Left lung (tissue), 4 donors: ENCODE measurements at regions not wholly inside any gene's neighbourhood (a gene's known extent, or its start where the extent isn't known, plus 50 kb on each side); places are given as distances from the start of the nearest gene placed in this dataset.

Source experiments
- ATAC-seq: fragments of 200-7000 bp; cut with Tn5 transposase; one replicate; pipeline ENCODE4 v1.9.1; 2020; ENCODE audit warnings: moderate library complexity
- DNase-seq, 4 donors: peaks; one replicate each; pipeline ENCODE4 v3.0.0-alpha.2; 2013 to 2020
- H3K27ac ChIP-seq, 2 donors: fragments of 200-600 bp; sonication (generic) in 1 of 2; one replicate each; pipeline versions ENCODE4 v1.5.0 to v1.8.0; 2020 to 2021
- H3K27me3 ChIP-seq, 2 donors: fragments of 200-600 bp; sonication (generic) in 1 of 2; one replicate each; pipeline versions ENCODE4 v1.5.0 to v1.8.0; 2020 to 2021
- H3K36me3 ChIP-seq, 2 donors: fragments of 200-600 bp; sonication (generic) in 1 of 2; one replicate each; pipeline versions ENCODE4 v1.5.0 to v1.8.0; 2020 to 2021
- H3K4me1 ChIP-seq, 2 donors: fragments of 200-600 bp; one replicate each; pipeline ENCODE4 v1.8.0; 2021
- H3K4me3 ChIP-seq, 2 donors: fragments of 200-600 bp; sonication (generic) in 1 of 2; one replicate each; pipeline versions ENCODE4 v1.5.0 to v1.8.0; 2020 to 2021; ENCODE audit warnings: mild to moderate bottlenecking in 1 of 2
- H3K9me3 ChIP-seq, 2 donors: fragments of 200-600 bp; sonication (generic) in 1 of 2; one replicate each; pipeline versions ENCODE4 v1.5.0 to v1.8.0; 2020 to 2021
- CTCF ChIP-seq, 2 donors: fragments of 200-600 bp; sonication (generic) in 1 of 2; IDR thresholded peaks; one replicate each; pipeline versions ENCODE4 v1.5.0 to v1.8.0; 2021; ENCODE audit warnings: antibody characterized with exemption in 2 of 2
- intact Hi-C, 2 donors: fragments of 100-400 bp; cut with DNase I; formaldehyde crosslinking; loops; one replicate each; pipeline versions ENCODE4 v1.11.2 to v1.14.2; 2022
- donor health status: DM: no; HTN: yes; CAD: no.
- donor health status: DM: no; HTN: no; CAD: no.

GRCh38 chrX:74023203-74023602, 170.7 kb upstream of the XIST start:
- no peaks in the 10 kb centered on the region for H3K27me3 ChIP-seq
- DNase-seq (no peak), ATAC-seq (no peak)
- TF ChIP-seq CTCF (IDR thresholded peaks at IDR 0.05), result no peak
- no peak overlapping the region for H3K27ac ChIP-seq
- intact Hi-C loops, result no loop called here
- H3K9me3 ChIP-seq, result peaks cover 0 to 8% of the 10 kb centered on the region in 2 donors
- H3K36me3 ChIP-seq, result no peaks in the 10 kb centered on the region
- no peaks in the 10 kb centered on the region for H3K4me1 ChIP-seq
- no peak overlapping the region for H3K4me3 ChIP-seq

GRCh38 chrX:74018253-74018652, 165.7 kb upstream of the XIST start:
- Histone ChIP-seq H3K4me3 (no peak overlapping the region), H3K4me1 (no peaks in the 10 kb centered on the region), H3K27ac (no peak overlapping the region), H3K36me3 (no peaks in the 10 kb centered on the region), H3K27me3 (no peaks in the 10 kb centered on the region), H3K9me3 (no peaks in the 10 kb centered on the region)
- TF ChIP-seq CTCF (IDR thresholded peaks at IDR 0.05), result no peak
- intact Hi-C loops, result loop anchor here in 1 of 2 donors (5.0 kb wide), 1 partner anchor 166 kb away; the partner anchor contains the start of gene XIST
- DNase-seq (no peak), ATAC-seq (no peak)

GRCh38 chrX:74015379-74016019, 163.0 kb upstream of the XIST start:
- peak; percentile 51 to 60 for TF ChIP-seq CTCF (IDR thresholded peaks at IDR 0.05)
- no peak overlapping the region for H3K4me3 ChIP-seq
- intact Hi-C loops, result loop anchor here in 1 of 2 donors (5.0 kb wide), 1 partner anchor 163 kb away; the partner anchor contains the start of gene XIST
- peak; percentile 98 for ATAC-seq
- no peaks in the 10 kb centered on the region for H3K27me3 ChIP-seq
- no peaks in the 10 kb centered on the region for H3K4me1 ChIP-seq
- H3K36me3 ChIP-seq, result no peaks in the 10 kb centered on the region
- H3K27ac ChIP-seq, result no peak overlapping the region
- DNase-seq, result peak in 3 of 4 donors; percentile 45 to 63 (median 57)
- no peaks in the 10 kb centered on the region for H3K9me3 ChIP-seq

GRCh38 chrX:74009041-74009440, 156.5 kb upstream of the XIST start:
- Histone ChIP-seq H3K4me3 (no peak overlapping the region), H3K27me3 (no peaks in the 10 kb centered on the region), H3K27ac (no peak overlapping the region), H3K4me1 (no peaks in the 10 kb centered on the region), H3K36me3 (no peaks in the 10 kb centered on the region), H3K9me3 (no peaks in the 10 kb centered on the region)
- TF ChIP-seq CTCF (IDR thresholded peaks at IDR 0.05), result no peak
- intact Hi-C loops, result no loop called here
- ATAC-seq (no peak), DNase-seq (no peak)

- TF ChIP-seq CTCF (IDR thresholded peaks at IDR 0.05), result no peak
- intact Hi-C loops, result no loop called here
- no peak overlapping the region for H3K27ac ChIP-seq
- H3K36me3 ChIP-seq, result peaks cover 0 to 16% of the 10 kb centered on the region in 2 donors
- no peak for DNase-seq
- no peak overlapping the region for H3K4me3 ChIP-seq
- no peaks in the 10 kb centered on the region for H3K4me1 ChIP-seq
- no peak for ATAC-seq
- no peaks in the 10 kb centered on the region for H3K27me3 ChIP-seq
- H3K9me3 ChIP-seq, result no peaks in the 10 kb centered on the region
Observed at GRCh38 chrX:73992019-73992418, 139.5 kb upstream of the XIST start.
